Liver (tissue), 3 donors: ENCODE measurements at regions not wholly inside any gene's neighbourhood (a gene's known extent, or its start where the extent isn't known, plus 50 kb on each side); places are given as distances from the start of the nearest gene placed in this dataset.

ENCODE experiments used
- CTCF ChIP-seq: fragments of 150-350 bp; IDR thresholded peaks from 2 replicates; pipeline ENCODE4 v1.5.1; 2017; ENCODE audit warnings: improper control_type of control experiment, low read depth, low read length; ENCODE audit not compliant: missing input control
- EGR1 ChIP-seq, 2 donors: IDR thresholded peaks; 2 replicates each; pipeline ENCODE4 v1.6.1; 2016 to 2018; ENCODE audit warnings: antibody characterized with exemption in 2 of 2, low read depth in 2 of 2
- FOXA2 ChIP-seq: IDR thresholded peaks from 2 replicates; pipeline ENCODE4 v1.6.1; 2016; ENCODE audit warnings: antibody characterized with exemption
- GABPA ChIP-seq, 2 donors: IDR thresholded peaks in 1 of 2; conservative IDR thresholded peaks in 1 of 2; 2 replicates each; pipeline ENCODE4 v1.6.1; 2016; ENCODE audit warnings: antibody characterized with exemption in 2 of 2, mild to moderate bottlenecking in 1 of 2, moderate library complexity in 1 of 2
- JUND ChIP-seq, 2 donors: IDR thresholded peaks; 2 replicates each; pipeline ENCODE4 v1.6.1; 2016; ENCODE audit warnings: antibody characterized with exemption in 2 of 2
- MAX ChIP-seq: IDR thresholded peaks from 2 replicates; pipeline ENCODE4 v1.6.1; 2016; ENCODE audit warnings: antibody characterized with exemption
- RAD21 ChIP-seq, 2 donors: IDR thresholded peaks; 2 replicates each; pipeline ENCODE4 v1.6.1; 2016; ENCODE audit warnings: antibody characterized with exemption in 2 of 2, mild to moderate bottlenecking in 2 of 2
- REST ChIP-seq: IDR thresholded peaks from 2 replicates; pipeline ENCODE4 v1.6.1; 2016; ENCODE audit warnings: antibody characterized with exemption, mild to moderate bottlenecking
- RXRA ChIP-seq, 2 donors: IDR thresholded peaks; 2 replicates each; pipeline ENCODE4 v1.6.1; 2017 to 2018; ENCODE audit warnings: antibody characterized with exemption in 2 of 2, mild to moderate bottlenecking in 1 of 2
- TAF1 ChIP-seq: conservative IDR thresholded peaks from 2 replicates; pipeline ENCODE4 v1.6.1; 2016; ENCODE audit warnings: antibody characterized with exemption, mild to moderate bottlenecking
- YY1 ChIP-seq: IDR thresholded peaks from 2 replicates; pipeline ENCODE4 v1.6.1; 2016; ENCODE audit warnings: antibody characterized with exemption, mild to moderate bottlenecking
- TF ChIP-seq, protein P1 (sequence below): IDR thresholded peaks from 2 replicates; pipeline ENCODE4 v1.6.1; 2016; ENCODE audit warnings: antibody characterized with exemption
- TF ChIP-seq, protein P2 (sequence below): IDR thresholded peaks from 2 replicates; pipeline ENCODE4 v1.6.1; 2016; ENCODE audit warnings: antibody characterized with exemption
- donor health status: healthy.
- donor health status: healthy.

DNA sequence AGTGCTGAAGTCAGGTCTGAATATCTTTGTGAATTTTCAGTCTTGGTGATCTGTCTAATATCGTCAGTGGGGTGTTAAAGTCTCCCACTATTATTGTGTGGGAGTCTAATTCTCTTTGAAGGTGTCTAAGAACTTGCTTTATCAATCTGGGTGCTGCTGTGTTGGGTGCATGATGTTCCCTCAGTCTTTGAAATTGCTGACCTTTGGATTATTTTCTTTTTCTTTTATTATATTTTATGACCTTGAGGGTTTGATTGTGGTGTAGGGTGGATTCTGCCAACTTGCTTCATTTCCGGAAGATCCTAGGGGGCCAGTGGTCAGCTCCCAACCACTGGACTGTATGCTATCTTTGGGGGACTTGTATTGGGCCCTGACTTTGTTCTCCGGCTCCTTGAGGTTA is 415.3 kb downstream of the USP25 start:
- no peak for TF ChIP-seq GABPA (IDR thresholded peaks at IDR 0.05 in 1 of 2, conservative IDR thresholded peaks at IDR 0.05 in 1 of 2)
- TF ChIP-seq CTCF: no peak
- no peak for TF ChIP-seq REST
- TF ChIP-seq, protein P1, sequence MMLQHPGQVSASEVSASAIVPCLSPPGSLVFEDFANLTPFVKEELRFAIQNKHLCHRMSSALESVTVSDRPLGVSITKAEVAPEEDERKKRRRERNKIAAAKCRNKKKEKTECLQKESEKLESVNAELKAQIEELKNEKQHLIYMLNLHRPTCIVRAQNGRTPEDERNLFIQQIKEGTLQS: no peak
- TF ChIP-seq JUND (IDR thresholded peaks at IDR 0.05): no peak
- no peak for TF ChIP-seq MAX
- no peak for TF ChIP-seq FOXA2
- no peak for TF ChIP-seq TAF1
- no peak for TF ChIP-seq YY1
- TF ChIP-seq, protein P2, sequence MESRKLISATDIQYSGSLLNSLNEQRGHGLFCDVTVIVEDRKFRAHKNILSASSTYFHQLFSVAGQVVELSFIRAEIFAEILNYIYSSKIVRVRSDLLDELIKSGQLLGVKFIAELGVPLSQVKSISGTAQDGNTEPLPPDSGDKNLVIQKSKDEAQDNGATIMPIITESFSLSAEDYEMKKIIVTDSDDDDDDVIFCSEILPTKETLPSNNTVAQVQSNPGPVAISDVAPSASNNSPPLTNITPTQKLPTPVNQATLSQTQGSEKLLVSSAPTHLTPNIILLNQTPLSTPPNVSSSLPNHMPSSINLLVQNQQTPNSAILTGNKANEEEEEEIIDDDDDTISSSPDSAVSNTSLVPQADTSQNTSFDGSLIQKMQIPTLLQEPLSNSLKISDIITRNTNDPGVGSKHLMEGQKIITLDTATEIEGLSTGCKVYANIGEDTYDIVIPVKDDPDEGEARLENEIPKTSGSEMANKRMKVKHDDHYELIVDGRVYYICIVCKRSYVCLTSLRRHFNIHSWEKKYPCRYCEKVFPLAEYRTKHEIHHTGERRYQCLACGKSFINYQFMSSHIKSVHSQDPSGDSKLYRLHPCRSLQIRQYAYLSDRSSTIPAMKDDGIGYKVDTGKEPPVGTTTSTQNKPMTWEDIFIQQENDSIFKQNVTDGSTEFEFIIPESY: no peak
- TF ChIP-seq RAD21 (IDR thresholded peaks at IDR 0.05): no peak
- TF ChIP-seq EGR1 (IDR thresholded peaks at IDR 0.05; ENCODE audit: low read depth in 2 of 2): no peak
- TF ChIP-seq RXRA (IDR thresholded peaks at IDR 0.05): no peak
